ENCODE measurements at regions not wholly inside any gene's neighbourhood (a gene's known extent, or its start where the extent isn't known, plus 50 kb on each side); places are given as distances from the start of the nearest gene placed in this dataset.

- H3K27me3 ChIP-seq (ENCODE audit: control insufficient read depth in 1 of 2, insufficient read depth in 2 of 2, low read length in 1 of 2), result no peaks in the 10 kb centered on the region
- intact Hi-C loops (cut with DNase I), result no loop called here
- no peaks in the 10 kb centered on the region for H3K4me1 ChIP-seq (ENCODE audit: control insufficient read depth in 1 of 2, insufficient read depth in 2 of 2, low read length in 2 of 2)
- H3K9me3 ChIP-seq (ENCODE audit: control insufficient read depth, low read length), result no peaks in the 10 kb centered on the region
- DNase-seq, result no peak
- no peak for ATAC-seq (ENCODE audit: low FRiP score)
- H3K27ac ChIP-seq (ENCODE audit: low read depth in 1 of 2, low read length in 2 of 2), result no peak overlapping the region
- H3K36me3 ChIP-seq (ENCODE audit: control insufficient read depth in 1 of 2, insufficient read depth in 2 of 2, low read length in 1 of 2), result no peaks in the 10 kb centered on the region
- 90 to 92% methylated on average over 5 of the region's 5 CpGs for WGBS, 2 donors
- no peak overlapping the region for H3K4me3 ChIP-seq (ENCODE audit: low read length in 2 of 2)
These were observed 319.5 kb downstream of the RPS6KC1 start for GRCh38 chr1:213370523-213370922.

GRCh38 chr1:213371525-213371846 is 320.4 kb downstream of the RPS6KC1 start:
- H3K27ac ChIP-seq (ENCODE audit: low read depth in 1 of 2, low read length in 2 of 2), result no peak overlapping the region
- WGBS, 2 donors, result 78 to 92% methylated on average over 3 of the region's 3 CpGs
- no peaks in the 10 kb centered on the region for H3K9me3 ChIP-seq (ENCODE audit: control insufficient read depth, low read length)
- no peaks in the 10 kb centered on the region for H3K36me3 ChIP-seq (ENCODE audit: control insufficient read depth in 1 of 2, insufficient read depth in 2 of 2, low read length in 1 of 2)
- no peak for DNase-seq
- H3K4me1 ChIP-seq (ENCODE audit: control insufficient read depth in 1 of 2, insufficient read depth in 2 of 2, low read length in 2 of 2), result no peaks in the 10 kb centered on the region
- no peaks in the 10 kb centered on the region for H3K27me3 ChIP-seq (ENCODE audit: control insufficient read depth in 1 of 2, insufficient read depth in 2 of 2, low read length in 1 of 2)
- ATAC-seq (ENCODE audit: low FRiP score), result no peak
- no peak overlapping the region for H3K4me3 ChIP-seq (ENCODE audit: low read length in 2 of 2)
- intact Hi-C loops (cut with DNase I), result no loop called here

GRCh38 chr1:213371847-213372619 is 321.0 kb downstream of the RPS6KC1 start:
- ATAC-seq (ENCODE audit: low FRiP score), result no peak
- 87 to 88% methylated on average over 9 of the region's 9 CpGs for WGBS, 2 donors
- intact Hi-C loops (cut with DNase I), result no loop called here

GRCh38 chr1:213374369-213374768 is 323.3 kb downstream of the RPS6KC1 start:
- intact Hi-C loops (cut with DNase I), result no loop called here
- Histone ChIP-seq H3K36me3 (ENCODE audit: control insufficient read depth in 1 of 2, insufficient read depth in 2 of 2, low read length in 1 of 2) (no peaks in the 10 kb centered on the region), H3K4me3 (ENCODE audit: low read length in 2 of 2) (no peak overlapping the region), H3K4me1 (ENCODE audit: control insufficient read depth in 1 of 2, insufficient read depth in 2 of 2, low read length in 2 of 2) (no peaks in the 10 kb centered on the region), H3K27me3 (ENCODE audit: control insufficient read depth in 1 of 2, insufficient read depth in 2 of 2, low read length in 1 of 2) (no peaks in the 10 kb centered on the region), H3K27ac (ENCODE audit: low read depth in 1 of 2, low read length in 2 of 2) (no peak overlapping the region), H3K9me3 (ENCODE audit: control insufficient read depth, low read length) (no peaks in the 10 kb centered on the region)
- WGBS, 2 donors, result 32 to 33% methylated on average over 5 of the region's 5 CpGs
- DNase-seq (peak; percentile 69 to 88), ATAC-seq (ENCODE audit: low FRiP score) (no peak)

More at GRCh38 chr1:213371847-213372619, 321.0 kb downstream of the RPS6KC1 start:
- Histone ChIP-seq H3K27me3 (ENCODE audit: control insufficient read depth in 1 of 2, insufficient read depth in 2 of 2, low read length in 1 of 2) (no peaks in the 10 kb centered on the region), H3K4me1 (ENCODE audit: control insufficient read depth in 1 of 2, insufficient read depth in 2 of 2, low read length in 2 of 2) (no peaks in the 10 kb centered on the region), H3K36me3 (ENCODE audit: control insufficient read depth in 1 of 2, insufficient read depth in 2 of 2, low read length in 1 of 2) (no peaks in the 10 kb centered on the region), H3K27ac (ENCODE audit: low read depth in 1 of 2, low read length in 2 of 2) (no peak overlapping the region), H3K9me3 (ENCODE audit: control insufficient read depth, low read length) (no peaks in the 10 kb centered on the region), H3K4me3 (ENCODE audit: low read length in 2 of 2) (no peak overlapping the region)
- DNase-seq, result no peak

- no peaks in the 10 kb centered on the region for H3K36me3 ChIP-seq (ENCODE audit: control insufficient read depth in 1 of 2, insufficient read depth in 2 of 2, low read length in 1 of 2)
- H3K4me1 ChIP-seq (ENCODE audit: control insufficient read depth in 1 of 2, insufficient read depth in 2 of 2, low read length in 2 of 2), result no peaks in the 10 kb centered on the region
- WGBS, 2 donors, result 91 to 92% methylated on average over 4 of the region's 4 CpGs
- ATAC-seq (ENCODE audit: low FRiP score) (no peak), DNase-seq (no peak)
- no peak overlapping the region for H3K4me3 ChIP-seq (ENCODE audit: low read length in 2 of 2)
- no peak overlapping the region for H3K27ac ChIP-seq (ENCODE audit: low read depth in 1 of 2, low read length in 2 of 2)
- H3K27me3 ChIP-seq (ENCODE audit: control insufficient read depth in 1 of 2, insufficient read depth in 2 of 2, low read length in 1 of 2), result no peaks in the 10 kb centered on the region
- peaks cover 2% of the 10 kb centered on the region for H3K9me3 ChIP-seq (ENCODE audit: control insufficient read depth, low read length)
- intact Hi-C loops (cut with DNase I), result no loop called here
These were observed 324.0 kb downstream of the RPS6KC1 start for GRCh38 chr1:213375002-213375401.

GRCh38 chr1:213376862-213377372 is 325.9 kb downstream of the RPS6KC1 start:
- Histone ChIP-seq H3K4me1 (ENCODE audit: control insufficient read depth in 1 of 2, insufficient read depth in 2 of 2, low read length in 2 of 2) (no peaks in the 10 kb centered on the region), H3K36me3 (ENCODE audit: control insufficient read depth in 1 of 2, insufficient read depth in 2 of 2, low read length in 1 of 2) (no peaks in the 10 kb centered on the region), H3K27me3 (ENCODE audit: control insufficient read depth in 1 of 2, insufficient read depth in 2 of 2, low read length in 1 of 2) (no peaks in the 10 kb centered on the region), H3K27ac (ENCODE audit: low read depth in 1 of 2, low read length in 2 of 2) (no peak overlapping the region), H3K4me3 (ENCODE audit: low read length in 2 of 2) (no peak overlapping the region), H3K9me3 (ENCODE audit: control insufficient read depth, low read length) (peaks cover 2% of the 10 kb centered on the region)
- intact Hi-C loops (cut with DNase I), result no loop called here
- DNase-seq (no peak), ATAC-seq (ENCODE audit: low FRiP score) (no peak)
- WGBS, 2 donors, result 54 to 62% methylated on average over 8 of the region's 8 CpGs

- no peak overlapping the region for H3K4me3 ChIP-seq (ENCODE audit: low read length in 2 of 2)
- intact Hi-C loops (cut with DNase I), result no loop called here
- no peak overlapping the region for H3K27ac ChIP-seq (ENCODE audit: low read depth in 1 of 2, low read length in 2 of 2)
- ATAC-seq (ENCODE audit: low FRiP score) (no peak), DNase-seq (no peak)
- H3K36me3 ChIP-seq (ENCODE audit: control insufficient read depth in 1 of 2, insufficient read depth in 2 of 2, low read length in 1 of 2), result no peaks in the 10 kb centered on the region
- no peaks in the 10 kb centered on the region for H3K4me1 ChIP-seq (ENCODE audit: control insufficient read depth in 1 of 2, insufficient read depth in 2 of 2, low read length in 2 of 2)
- WGBS, 2 donors, result 89 to 92% methylated on average over 11 of the region's 11 CpGs
- H3K9me3 ChIP-seq (ENCODE audit: control insufficient read depth, low read length), result peaks cover 3% of the 10 kb centered on the region
- H3K27me3 ChIP-seq (ENCODE audit: control insufficient read depth in 1 of 2, insufficient read depth in 2 of 2, low read length in 1 of 2), result no peaks in the 10 kb centered on the region
These were observed 329.8 kb downstream of the RPS6KC1 start for GRCh38 chr1:213380865-213381264.

GRCh38 chr1:213381572-213382084 is 330.6 kb downstream of the RPS6KC1 start:
- ATAC-seq (ENCODE audit: low FRiP score) (no peak), DNase-seq (no peak)
- 6 to 17% methylated on average over 17 of the region's 17 CpGs for WGBS, 2 donors
- Histone ChIP-seq H3K27me3 (ENCODE audit: control insufficient read depth in 1 of 2, insufficient read depth in 2 of 2, low read length in 1 of 2) (no peaks in the 10 kb centered on the region), H3K36me3 (ENCODE audit: control insufficient read depth in 1 of 2, insufficient read depth in 2 of 2, low read length in 1 of 2) (no peaks in the 10 kb centered on the region), H3K4me3 (ENCODE audit: low read length in 2 of 2) (no peak overlapping the region), H3K4me1 (ENCODE audit: control insufficient read depth in 1 of 2, insufficient read depth in 2 of 2, low read length in 2 of 2) (no peaks in the 10 kb centered on the region), H3K27ac (ENCODE audit: low read depth in 1 of 2, low read length in 2 of 2) (no peak overlapping the region), H3K9me3 (ENCODE audit: control insufficient read depth, low read length) (peaks cover 3% of the 10 kb centered on the region)
- intact Hi-C loops (cut with DNase I), result no loop called here

GRCh38 chr1:213383465-213383864 is 332.4 kb downstream of the RPS6KC1 start:
- H3K36me3 ChIP-seq (ENCODE audit: control insufficient read depth in 1 of 2, insufficient read depth in 2 of 2, low read length in 1 of 2), result no peaks in the 10 kb centered on the region
- H3K27ac ChIP-seq (ENCODE audit: low read depth in 1 of 2, low read length in 2 of 2), result no peak overlapping the region
- no peak for DNase-seq
- H3K4me3 ChIP-seq (ENCODE audit: low read length in 2 of 2), result no peak overlapping the region
- no peaks in the 10 kb centered on the region for H3K4me1 ChIP-seq (ENCODE audit: control insufficient read depth in 1 of 2, insufficient read depth in 2 of 2, low read length in 2 of 2)
- peaks cover 3% of the 10 kb centered on the region for H3K9me3 ChIP-seq (ENCODE audit: control insufficient read depth, low read length)
- intact Hi-C loops (cut with DNase I), result no loop called here
- H3K27me3 ChIP-seq (ENCODE audit: control insufficient read depth in 1 of 2, insufficient read depth in 2 of 2, low read length in 1 of 2), result no peaks in the 10 kb centered on the region
- 96 to 98% methylated on average over 3 of the region's 3 CpGs for WGBS, 2 donors
- ATAC-seq (ENCODE audit: low FRiP score), result no peak
